ENCODE measurements at regions not wholly inside any gene's neighbourhood (a gene's known extent, or its start where the extent isn't known, plus 50 kb on each side); places are given as distances from the start of the nearest gene placed in this dataset.

DNA sequence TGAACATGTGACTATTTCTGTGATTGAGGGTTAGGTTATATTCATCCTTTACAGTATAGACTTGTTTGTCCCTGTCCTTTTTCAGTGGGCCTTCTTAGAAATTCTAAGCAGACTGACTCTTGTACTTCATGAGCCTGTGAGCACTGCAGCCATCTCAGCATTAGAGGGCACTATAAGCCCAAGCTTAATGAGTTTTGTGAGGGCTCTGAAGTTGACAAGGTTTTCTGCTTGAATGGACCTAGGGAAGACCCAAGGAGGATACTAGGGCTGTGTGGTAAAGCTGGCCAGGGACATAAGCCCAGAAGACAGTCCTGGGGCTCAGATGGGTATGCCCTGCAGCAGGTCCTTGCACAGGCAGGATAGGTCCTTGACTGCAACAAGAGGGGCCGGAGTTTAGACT lies 126.5 kb downstream of the MRPS30 start:
- Histone ChIP-seq H3K9me3 (no peaks in the 10 kb centered on the region), H3K36me3 (no peaks in the 10 kb centered on the region), H3K27me3 (replicated peaks; ENCODE audit: insufficient read depth) (no peaks in the 10 kb centered on the region), H3K27ac (no peak overlapping the region), H3K4me1 (replicated peaks) (no peaks in the 10 kb centered on the region), H3K4me3 (no peak overlapping the region)
- WGBS = 86% methylated on average over 1 of the region's 1 CpG
- intact Hi-C loops (cut with DNase I) = no loop called here
- TF ChIP-seq POLR2AphosphoS5 (IDR thresholded peaks at IDR 0.05) (no peak), POLR2A (IDR thresholded peaks at IDR 0.05) (no peak)
- TF ChIP-seq, protein P1, sequence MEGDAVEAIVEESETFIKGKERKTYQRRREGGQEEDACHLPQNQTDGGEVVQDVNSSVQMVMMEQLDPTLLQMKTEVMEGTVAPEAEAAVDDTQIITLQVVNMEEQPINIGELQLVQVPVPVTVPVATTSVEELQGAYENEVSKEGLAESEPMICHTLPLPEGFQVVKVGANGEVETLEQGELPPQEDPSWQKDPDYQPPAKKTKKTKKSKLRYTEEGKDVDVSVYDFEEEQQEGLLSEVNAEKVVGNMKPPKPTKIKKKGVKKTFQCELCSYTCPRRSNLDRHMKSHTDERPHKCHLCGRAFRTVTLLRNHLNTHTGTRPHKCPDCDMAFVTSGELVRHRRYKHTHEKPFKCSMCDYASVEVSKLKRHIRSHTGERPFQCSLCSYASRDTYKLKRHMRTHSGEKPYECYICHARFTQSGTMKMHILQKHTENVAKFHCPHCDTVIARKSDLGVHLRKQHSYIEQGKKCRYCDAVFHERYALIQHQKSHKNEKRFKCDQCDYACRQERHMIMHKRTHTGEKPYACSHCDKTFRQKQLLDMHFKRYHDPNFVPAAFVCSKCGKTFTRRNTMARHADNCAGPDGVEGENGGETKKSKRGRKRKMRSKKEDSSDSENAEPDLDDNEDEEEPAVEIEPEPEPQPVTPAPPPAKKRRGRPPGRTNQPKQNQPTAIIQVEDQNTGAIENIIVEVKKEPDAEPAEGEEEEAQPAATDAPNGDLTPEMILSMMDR (IDR thresholded peaks at IDR 0.05) = no peak
- DNase-seq (ENCODE audit: low spot score) = no peak

DNA sequence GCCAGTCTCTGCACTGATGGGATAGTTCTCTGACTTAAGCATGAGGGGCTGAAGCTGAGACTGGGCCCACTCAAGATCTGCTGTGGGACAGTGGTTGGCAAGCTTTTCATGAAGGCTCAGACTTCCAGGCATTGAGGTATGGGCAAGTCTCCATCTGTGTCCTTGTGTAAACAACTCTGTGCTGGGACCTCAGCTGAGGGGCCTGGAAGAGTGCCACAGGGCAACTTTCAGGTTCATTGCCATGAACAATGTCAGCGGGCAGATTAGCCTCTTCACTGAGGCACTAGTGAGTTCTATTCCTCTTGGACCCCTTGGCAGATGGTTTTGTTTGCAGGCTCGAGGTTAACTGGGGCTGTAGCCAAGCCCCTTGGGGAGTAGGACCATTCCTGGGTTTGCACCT lies 127.1 kb downstream of the MRPS30 start:
- no peaks in the 10 kb centered on the region for H3K27me3 ChIP-seq (replicated peaks; ENCODE audit: insufficient read depth)
- WGBS = 67% methylated on average over 2 of the region's 2 CpGs
- intact Hi-C loops (cut with DNase I) = no loop called here
- no peak overlapping the region for H3K27ac ChIP-seq
- no peak overlapping the region for H3K4me3 ChIP-seq
- no peak for TF ChIP-seq POLR2A (IDR thresholded peaks at IDR 0.05)
- no peak for TF ChIP-seq POLR2AphosphoS5 (IDR thresholded peaks at IDR 0.05)
- TF ChIP-seq, protein P1 (IDR thresholded peaks at IDR 0.05) = no peak
- no peaks in the 10 kb centered on the region for H3K36me3 ChIP-seq
- no peak for DNase-seq (ENCODE audit: low spot score)
- no peaks in the 10 kb centered on the region for H3K9me3 ChIP-seq
- H3K4me1 ChIP-seq (replicated peaks) = no peaks in the 10 kb centered on the region

DNA sequence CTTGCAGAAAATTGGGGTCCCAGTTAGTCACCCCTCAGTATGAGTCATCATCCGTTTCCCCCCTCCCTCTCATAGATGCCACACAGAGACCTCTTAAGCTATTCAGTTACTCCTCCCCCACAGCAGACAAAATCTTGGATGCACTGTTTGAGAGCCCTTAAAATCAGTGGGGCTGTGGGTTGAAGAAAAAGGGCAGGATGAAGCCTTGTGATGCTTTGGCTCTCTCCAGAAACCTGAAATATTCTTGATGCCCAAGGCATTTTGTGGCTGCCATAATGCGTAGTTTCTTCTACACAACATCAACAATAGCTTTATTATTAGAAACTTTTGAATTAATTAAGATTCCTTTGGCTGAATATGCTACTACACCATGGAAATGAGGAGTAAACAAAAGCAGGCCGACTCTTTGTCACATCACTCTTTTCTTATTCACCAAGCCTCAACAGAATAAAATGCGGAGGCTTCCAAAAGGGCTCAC lies 133.8 kb downstream of the MRPS30 start:
- no peak for DNase-seq (ENCODE audit: low spot score)
- Histone ChIP-seq H3K9me3 (no peaks in the 10 kb centered on the region), H3K27me3 (replicated peaks; ENCODE audit: insufficient read depth) (no peaks in the 10 kb centered on the region), H3K4me1 (replicated peaks) (no peaks in the 10 kb centered on the region), H3K4me3 (no peak overlapping the region), H3K27ac (no peak overlapping the region), H3K36me3 (no peaks in the 10 kb centered on the region)
- whole genome bisulfite sequencing = 48% methylated on average over 4 of the region's 4 CpGs
- intact Hi-C loops (cut with DNase I) = no loop called here
- TF ChIP-seq, protein P1 (IDR thresholded peaks at IDR 0.05) = no peak
- TF ChIP-seq POLR2AphosphoS5 (IDR thresholded peaks at IDR 0.05) (no peak), POLR2A (IDR thresholded peaks at IDR 0.05) (no peak)

DNA sequence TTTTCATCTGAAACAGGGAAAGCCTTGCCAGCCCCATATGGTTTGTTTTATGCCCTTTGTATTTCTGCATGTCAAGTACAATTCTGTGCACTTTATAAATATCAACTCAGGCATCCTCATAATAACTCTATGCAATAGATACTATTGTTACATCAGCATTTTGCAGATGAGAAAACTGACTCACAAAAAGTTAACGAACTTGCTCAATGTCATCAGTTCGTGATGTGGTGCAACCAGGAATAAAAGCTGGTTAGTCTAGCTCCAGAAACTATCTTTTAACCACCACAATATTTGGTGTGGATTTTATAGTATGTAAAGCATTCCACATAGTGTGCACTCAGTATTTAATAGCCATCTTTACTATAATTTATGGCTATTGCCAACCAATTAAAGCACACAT lies 134.9 kb downstream of the MRPS30 start:
- WGBS = 34% methylated on average over 2 of the region's 2 CpGs
- intact Hi-C loops (cut with DNase I) = no loop called here

DNA sequence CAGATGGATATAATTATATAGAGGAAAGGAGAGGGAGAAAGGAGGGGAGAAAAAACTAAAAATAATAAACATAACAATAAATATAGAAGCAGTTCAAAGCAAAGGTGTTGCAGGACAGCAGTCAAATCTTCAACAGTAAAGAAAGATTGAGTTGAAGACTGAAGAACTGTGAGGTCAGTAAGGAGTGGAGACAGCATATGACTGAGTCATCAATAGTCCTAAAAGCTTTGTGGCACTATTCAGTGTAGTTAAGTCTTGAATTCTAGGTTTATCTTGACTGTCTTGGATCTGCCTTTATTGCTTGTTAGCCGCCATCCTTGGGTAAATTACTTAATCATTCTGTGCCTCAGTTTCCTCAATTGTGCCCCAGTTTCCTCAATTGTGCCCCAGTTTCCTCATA lies 137.0 kb downstream of the MRPS30 start:
- Histone ChIP-seq H3K4me3 (no peak overlapping the region), H3K27ac (no peak overlapping the region), H3K4me1 (replicated peaks) (no peaks in the 10 kb centered on the region), H3K27me3 (replicated peaks; ENCODE audit: insufficient read depth) (no peaks in the 10 kb centered on the region), H3K36me3 (no peaks in the 10 kb centered on the region), H3K9me3 (no peaks in the 10 kb centered on the region)
- intact Hi-C loops (cut with DNase I) = no loop called here
- 83% methylated on average over 1 of the region's 1 CpG for WGBS
- DNase-seq (ENCODE audit: low spot score) = no peak
- TF ChIP-seq, protein P1 (IDR thresholded peaks at IDR 0.05) = no peak
- no peak for TF ChIP-seq POLR2A (IDR thresholded peaks at IDR 0.05)
- no peak for TF ChIP-seq POLR2AphosphoS5 (IDR thresholded peaks at IDR 0.05)

More for the DNA sequence above, 134.9 kb downstream of the MRPS30 start:
- no peaks in the 10 kb centered on the region for H3K9me3 ChIP-seq
- H3K4me3 ChIP-seq = no peak overlapping the region
- H3K36me3 ChIP-seq = no peaks in the 10 kb centered on the region
- DNase-seq (ENCODE audit: low spot score) = no peak
- TF ChIP-seq, protein P1 (IDR thresholded peaks at IDR 0.05) = no peak
- TF ChIP-seq POLR2AphosphoS5 (IDR thresholded peaks at IDR 0.05) (no peak), POLR2A (IDR thresholded peaks at IDR 0.05) (no peak)
- H3K27me3 ChIP-seq (replicated peaks; ENCODE audit: insufficient read depth) = no peaks in the 10 kb centered on the region
- H3K27ac ChIP-seq = no peak overlapping the region
- H3K4me1 ChIP-seq (replicated peaks) = no peaks in the 10 kb centered on the region

Data from prostate gland (tissue), 2 donors.